ENCODE measurements at regions not wholly inside any gene's neighbourhood (a gene's known extent, or its start where the extent isn't known, plus 50 kb on each side); places are given as distances from the start of the nearest gene placed in this dataset.

- H3K27ac ChIP-seq: no peak overlapping the region
- TF ChIP-seq POLR2A (IDR thresholded peaks at IDR 0.05): no peak
- no peak for TF ChIP-seq POLR2AphosphoS5 (IDR thresholded peaks at IDR 0.05)
- TF ChIP-seq CTCF (IDR thresholded peaks at IDR 0.05): no peak
- TF ChIP-seq EP300 (IDR thresholded peaks at IDR 0.05): no peak
- no peak for DNase-seq (ENCODE audit: low spot score in 2 of 2)
Measured at GRCh38 chr6:22231050-22231449, 65.8 kb downstream of the PRL start.

GRCh38 chr6:22231616-22232015 is 65.2 kb downstream of the PRL start:
- Histone ChIP-seq H3K27ac (no peak overlapping the region), H3K4me3 (no peak overlapping the region), H3K27me3 (no peaks in the 10 kb centered on the region), H3K36me3 (no peaks in the 10 kb centered on the region), H3K9me3 (no peaks in the 10 kb centered on the region), H3K4me1 (no peaks in the 10 kb centered on the region)
- TF ChIP-seq EP300 (IDR thresholded peaks at IDR 0.05): no peak
- no peak for TF ChIP-seq POLR2AphosphoS5 (IDR thresholded peaks at IDR 0.05)
- TF ChIP-seq CTCF (IDR thresholded peaks at IDR 0.05): no peak
- no peak for TF ChIP-seq POLR2A (IDR thresholded peaks at IDR 0.05)
- no peak for DNase-seq (ENCODE audit: low spot score in 2 of 2)
- 76% methylated on average over 4 of the region's 4 CpGs for whole genome bisulfite sequencing

More at GRCh38 chr6:22231050-22231449, 65.8 kb downstream of the PRL start:
- no peak overlapping the region for H3K4me3 ChIP-seq
- no peaks in the 10 kb centered on the region for H3K27me3 ChIP-seq
- no peaks in the 10 kb centered on the region for H3K9me3 ChIP-seq
- no peaks in the 10 kb centered on the region for H3K4me1 ChIP-seq
- H3K36me3 ChIP-seq: no peaks in the 10 kb centered on the region
- WGBS: 89% methylated on average over 7 of the region's 7 CpGs

GRCh38 chr6:22236626-22237414 is 60.0 kb downstream of the PRL start:
- peak in 1 of 2 donors; percentile 78 for DNase-seq (ENCODE audit: low spot score in 2 of 2)
- Histone ChIP-seq H3K27ac (no peak overlapping the region), H3K4me3 (no peak overlapping the region), H3K27me3 (no peaks in the 10 kb centered on the region), H3K4me1 (no peaks in the 10 kb centered on the region), H3K9me3 (no peaks in the 10 kb centered on the region), H3K36me3 (no peaks in the 10 kb centered on the region)
- TF ChIP-seq POLR2A (IDR thresholded peaks at IDR 0.05) (no peak), EP300 (IDR thresholded peaks at IDR 0.05) (no peak)
- 49% methylated on average over 6 of the region's 6 CpGs for WGBS

Data from suprapubic skin (tissue), 4 donors.